Embryonic facial prominence (tissue), 1 donor: ENCODE measurements at regions not wholly inside any gene's neighbourhood (a gene's known extent, or its start where the extent isn't known, plus 50 kb on each side); places are given as distances from the start of the nearest gene placed in this dataset.
A peak's percentile ranks its signal among the peaks of the same experiment; 100 is the strongest.

Source experiments
- DNase-seq: peaks from one replicate; pipeline ENCODE4 v3.0.0-alpha.2; 2016; ENCODE audit errors: extremely low spot score

- no peak for DNase-seq
These were observed 130.4 kb upstream of the SPRY1 start for GRCh38 chr4:123266221-123266620.

- DNase-seq, result no peak
These were observed 117.8 kb upstream of the SPRY1 start for GRCh38 chr4:123278755-123279154.

- no peak for DNase-seq
These were observed 113.2 kb upstream of the SPRY1 start for GRCh38 chr4:123283371-123283895.

- peak; percentile 66 for DNase-seq
These were observed 112.4 kb upstream of the SPRY1 start for GRCh38 chr4:123284168-123284567.

GRCh38 chr4:123286903-123287466, 109.6 kb upstream of the SPRY1 start:
- no peak for DNase-seq

- DNase-seq, result no peak
These were observed 108.1 kb upstream of the SPRY1 start for GRCh38 chr4:123288309-123289025.

GRCh38 chr4:123291329-123291728, 105.3 kb upstream of the SPRY1 start:
- no peak for DNase-seq

- DNase-seq, result no peak
These were observed 98.8 kb upstream of the SPRY1 start for GRCh38 chr4:123297836-123298235.

GRCh38 chr4:123298261-123298660, 98.3 kb upstream of the SPRY1 start:
- no peak for DNase-seq

GRCh38 chr4:123298801-123299200, 97.8 kb upstream of the SPRY1 start:
- no peak for DNase-seq

- no peak for DNase-seq
These were observed 97.3 kb upstream of the SPRY1 start for GRCh38 chr4:123299212-123299691.

GRCh38 chr4:123300222-123301039, 96.2 kb upstream of the SPRY1 start:
- DNase-seq, result no peak

GRCh38 chr4:123301923-123302322, 94.7 kb upstream of the SPRY1 start:
- no peak for DNase-seq

- no peak for DNase-seq
These were observed 92.2 kb upstream of the SPRY1 start for GRCh38 chr4:123304151-123304964.

GRCh38 chr4:123305736-123306135, 90.9 kb upstream of the SPRY1 start:
- no peak for DNase-seq

GRCh38 chr4:123306769-123307168, 89.8 kb upstream of the SPRY1 start:
- DNase-seq, result no peak

GRCh38 chr4:123308667-123309066, 87.9 kb upstream of the SPRY1 start:
- no peak for DNase-seq

- no peak for DNase-seq
These were observed 84.5 kb upstream of the SPRY1 start for GRCh38 chr4:123312116-123312515.

GRCh38 chr4:123312951-123313592, 83.5 kb upstream of the SPRY1 start:
- DNase-seq, result no peak

GRCh38 chr4:123315617-123316016, 81.0 kb upstream of the SPRY1 start:
- no peak for DNase-seq

- DNase-seq, result no peak
These were observed 79.4 kb upstream of the SPRY1 start for GRCh38 chr4:123317211-123317610.
